DMS53 (cell line): ENCODE measurements at regions not wholly inside any gene's neighbourhood (a gene's known extent, or its start where the extent isn't known, plus 50 kb on each side); places are given as distances from the start of the nearest gene placed in this dataset.
A peak's percentile ranks its signal among the peaks of the same experiment; 100 is the strongest.

Experiments
- DNase-seq: peaks from one replicate; lab custom pipeline; 2025; lab: John Stamatoyannopoulos, UW

- no peak for DNase-seq
Observed at GRCh38 chr3:132189601-132190000, 127.6 kb upstream of the ACP3 start.

DNA sequence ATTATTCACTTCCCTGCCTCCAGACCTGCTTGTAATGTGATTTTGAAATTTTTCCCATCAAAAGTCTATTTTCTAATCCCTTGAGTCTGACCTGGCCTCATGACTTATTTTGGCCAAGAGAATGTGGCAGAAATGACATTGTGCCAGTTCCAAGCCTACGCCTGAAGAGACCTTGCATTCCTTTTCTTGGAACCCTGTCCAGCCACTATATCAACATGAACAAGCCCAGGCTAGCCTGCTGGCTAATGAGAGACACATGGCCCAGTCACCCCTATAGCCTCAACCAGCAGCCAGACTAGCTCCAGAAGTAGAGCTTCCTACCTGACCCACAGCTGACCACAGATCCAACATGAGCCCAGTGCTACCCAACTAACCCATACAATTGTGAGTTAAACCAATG, 121.1 kb upstream of the ACP3 start:
- no peak for DNase-seq

DNA sequence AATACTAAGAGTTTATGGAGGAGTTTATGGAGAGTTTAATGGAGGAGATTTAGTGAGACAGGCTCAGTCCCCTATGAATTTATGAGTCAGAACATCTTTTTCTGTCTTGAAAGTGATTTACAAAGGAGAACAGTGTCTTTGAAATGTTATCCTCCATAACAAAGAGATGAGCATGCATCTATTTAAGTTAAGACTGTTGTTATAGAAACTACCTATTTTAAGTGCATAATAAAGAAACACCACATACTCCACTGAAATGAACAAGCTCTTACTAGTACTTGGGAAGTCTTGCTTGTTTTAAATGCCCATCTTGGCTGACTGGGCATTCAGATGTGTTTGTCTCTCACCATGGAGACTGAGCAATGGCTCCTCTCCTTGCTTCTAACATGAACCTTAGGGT, 118.7 kb upstream of the ACP3 start:
- no peak for DNase-seq

GRCh38 chr3:132199451-132199850, 117.8 kb upstream of the ACP3 start:
- no peak for DNase-seq

DNA sequence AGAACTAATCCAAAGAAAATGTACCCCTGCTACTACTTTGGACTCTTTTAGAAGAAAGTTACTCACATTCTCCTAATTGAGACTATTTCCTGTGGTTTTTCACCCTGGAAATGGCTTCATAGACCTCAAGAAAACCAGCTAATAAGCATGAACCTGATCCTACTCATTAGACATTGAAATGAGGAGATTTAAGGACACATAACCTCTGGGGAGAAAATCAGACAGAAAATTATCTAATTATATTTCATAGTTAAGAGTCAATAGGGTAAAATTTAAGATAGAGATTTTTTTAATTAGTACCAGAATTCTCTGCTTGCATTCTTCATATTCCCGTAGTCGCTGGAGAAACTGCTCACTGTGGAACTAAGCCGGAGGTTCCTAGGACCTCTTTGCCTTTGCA, 114.6 kb upstream of the ACP3 start:
- no peak for DNase-seq

- no peak for DNase-seq
Observed at GRCh38 chr3:132203889-132204596, 113.2 kb upstream of the ACP3 start.

DNA sequence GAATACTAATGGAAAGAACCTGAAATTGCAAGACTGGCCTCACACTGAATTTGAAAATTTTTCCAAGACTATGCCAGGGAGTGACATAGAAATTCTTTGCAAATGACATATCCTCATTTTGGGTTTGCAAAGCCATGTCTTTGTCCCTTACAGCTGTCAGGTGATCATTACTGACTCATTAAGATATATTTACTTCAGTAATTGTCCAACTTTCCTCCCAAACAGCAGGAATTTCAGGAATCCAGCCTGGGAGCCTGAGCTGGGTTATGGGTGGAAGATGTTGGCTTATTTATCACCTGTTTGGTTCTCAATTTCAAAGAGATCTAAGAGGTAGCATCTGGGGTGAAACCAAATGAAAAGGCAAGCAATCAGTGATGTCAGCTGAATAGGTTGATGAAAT, 111.6 kb upstream of the ACP3 start:
- DNase-seq, result no peak

- no peak for DNase-seq
Observed at GRCh38 chr3:132209855-132210254, 107.4 kb upstream of the ACP3 start.

DNA sequence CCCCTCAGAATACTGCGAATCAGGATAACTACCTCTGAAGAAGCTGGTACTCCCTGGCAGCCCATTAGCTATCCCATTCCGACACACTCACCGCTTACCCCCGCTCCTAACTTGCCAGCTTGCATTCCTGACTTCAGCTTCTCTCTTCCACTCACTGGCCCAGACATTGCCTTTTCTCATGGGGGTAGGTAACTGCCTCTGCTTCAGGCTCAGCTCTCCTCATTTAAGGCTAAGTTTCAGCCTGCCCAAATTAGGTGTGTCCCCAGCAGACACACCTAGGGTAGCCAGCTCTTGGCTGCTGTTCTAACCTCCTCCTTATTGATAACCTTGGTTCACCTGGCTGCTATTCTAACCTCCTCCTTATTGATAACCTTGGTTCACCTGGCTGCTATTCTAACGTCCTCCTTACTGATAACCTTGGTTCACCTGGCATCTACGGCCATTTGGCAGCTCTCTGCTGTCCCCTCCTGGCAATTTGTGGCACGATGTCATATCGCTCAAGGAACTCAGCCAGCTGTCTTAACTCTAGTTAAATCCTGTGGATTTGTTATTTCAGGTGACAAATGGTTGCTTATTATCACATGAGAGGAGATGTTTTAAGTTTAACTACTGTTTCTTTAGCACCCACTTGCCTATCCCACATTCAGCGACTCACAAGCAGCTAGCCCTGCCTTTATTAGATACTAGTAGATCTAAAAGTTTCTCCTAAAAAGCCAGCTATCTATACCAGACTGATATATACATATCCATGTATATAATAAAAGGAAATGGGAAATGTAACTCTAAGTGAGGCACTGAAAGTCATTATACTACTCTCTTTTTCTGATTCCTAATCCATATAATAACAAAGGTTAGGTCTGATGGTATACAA, 106.5 kb upstream of the ACP3 start:
- peak; percentile 68 for DNase-seq

- DNase-seq, result no peak
Observed at GRCh38 chr3:132211896-132212295, 105.3 kb upstream of the ACP3 start.

DNA sequence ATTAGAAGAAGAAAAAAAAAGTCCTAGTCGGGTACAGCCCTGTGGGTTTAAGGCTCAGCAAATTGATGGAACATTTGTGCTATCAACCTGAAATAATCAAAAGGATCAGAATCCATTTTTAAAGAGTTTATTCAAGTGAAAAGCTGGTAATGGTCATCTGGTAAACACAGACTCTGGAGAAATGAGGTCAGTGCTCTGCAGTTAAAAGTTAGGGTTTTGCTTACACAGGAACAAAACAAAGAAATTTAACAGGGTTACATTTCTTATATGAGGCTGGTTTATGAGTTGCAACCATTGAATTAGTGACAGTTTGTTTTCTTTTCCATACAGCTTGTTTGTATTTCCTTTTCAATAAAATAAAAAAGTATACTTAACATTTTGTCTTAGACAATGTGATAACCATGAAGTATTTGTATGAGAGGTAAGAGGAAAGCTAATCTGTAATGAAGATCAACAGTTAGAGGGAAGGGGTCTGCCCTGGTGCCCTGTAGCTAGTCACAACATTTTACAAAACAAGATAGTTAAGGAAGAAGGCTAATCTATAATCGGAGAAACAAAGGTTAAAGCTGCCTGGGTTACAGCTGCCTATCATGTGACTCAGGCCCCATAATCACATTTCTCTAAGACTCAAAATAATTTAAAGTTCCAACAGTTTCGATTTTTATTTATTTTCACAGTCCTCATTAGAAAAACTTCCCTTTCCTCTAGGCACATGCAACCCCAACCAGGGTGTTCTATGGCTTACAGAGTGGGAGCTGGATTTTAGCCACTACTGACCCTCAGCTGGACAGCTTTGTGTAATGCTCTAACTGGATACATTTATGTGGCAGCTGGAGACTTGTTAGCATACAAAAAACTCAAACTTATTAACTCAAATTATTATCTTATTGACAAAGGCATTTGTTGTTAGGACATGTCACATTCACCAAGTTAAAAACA, 98.1 kb upstream of the ACP3 start:
- DNase-seq, result no peak

DNA sequence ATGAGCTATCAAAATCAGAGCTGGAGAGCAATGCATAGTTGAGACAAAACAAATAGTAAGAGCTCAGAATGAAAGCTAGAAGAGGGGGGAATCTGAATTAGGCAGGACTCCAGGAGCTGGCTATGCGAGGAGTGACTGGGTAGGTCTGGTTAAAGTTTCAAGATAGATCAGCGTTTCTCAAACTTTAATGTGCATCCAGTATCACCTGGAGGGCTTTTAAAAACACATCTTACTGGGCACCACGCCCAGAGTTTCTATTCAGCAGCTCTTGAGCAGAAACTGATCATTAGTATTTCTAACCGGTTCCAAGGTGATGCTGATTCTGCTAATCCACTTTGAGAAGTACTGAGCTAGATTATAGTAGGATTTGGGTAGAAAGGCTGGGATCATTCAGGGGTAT, 96.2 kb upstream of the ACP3 start:
- DNase-seq, result no peak

DNA sequence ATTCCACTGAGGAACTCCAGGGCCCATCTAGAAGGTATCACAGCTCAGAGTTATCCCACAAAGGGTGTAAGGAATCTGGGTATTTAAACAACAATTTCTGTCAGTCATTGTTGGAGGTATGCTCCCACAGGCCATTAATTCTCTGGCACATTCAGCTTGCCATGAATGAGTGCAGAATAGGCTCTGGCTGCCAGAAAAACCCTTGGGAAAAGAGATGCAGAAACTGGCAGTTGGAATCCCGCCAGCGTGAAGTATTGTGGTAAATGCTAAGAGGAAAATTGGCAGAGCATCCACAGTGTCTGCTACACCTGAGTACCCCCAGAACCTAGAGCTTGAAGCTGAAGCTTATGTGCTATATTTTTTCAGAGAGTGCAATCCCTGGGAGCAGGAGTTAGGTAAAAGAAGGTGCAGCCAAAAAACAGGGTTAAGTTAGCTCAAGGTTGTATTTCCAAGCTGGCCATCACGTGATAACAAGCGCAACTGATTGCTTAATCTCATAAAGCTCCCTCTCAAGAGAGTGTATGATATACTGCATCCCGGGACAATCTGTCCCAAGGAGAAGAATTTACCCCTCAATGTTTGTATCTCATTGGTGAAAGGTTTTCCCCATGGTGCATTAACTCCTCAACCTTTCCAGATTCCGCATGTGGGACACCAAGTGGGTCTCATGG, 94.2 kb upstream of the ACP3 start:
- DNase-seq, result no peak

- DNase-seq, result peak; percentile 2
Observed at GRCh38 chr3:132225664-132226063, 91.5 kb upstream of the ACP3 start.

- peak; percentile 14 for DNase-seq
Observed at GRCh38 chr3:132228923-132229322, 88.3 kb upstream of the ACP3 start.

GRCh38 chr3:132229641-132230040, 87.6 kb upstream of the ACP3 start:
- no peak for DNase-seq

GRCh38 chr3:132230156-132231000, 86.8 kb upstream of the ACP3 start:
- DNase-seq, result no peak

- peak; percentile 47 for DNase-seq
Observed at GRCh38 chr3:132231633-132232032, 85.6 kb upstream of the ACP3 start.

GRCh38 chr3:132232231-132232792, 84.9 kb upstream of the ACP3 start:
- DNase-seq, result peak; percentile 51
